ENCODE measurements at regions not wholly inside any gene's neighbourhood (a gene's known extent, or its start where the extent isn't known, plus 50 kb on each side); places are given as distances from the start of the nearest gene placed in this dataset.

GRCh38 chr1:58144698-58145270 lies 401.7 kb downstream of the OMA1 start:
- H3K4me3 ChIP-seq (ENCODE audit: low read depth, low read length) = no peak overlapping the region
- DNase-seq (ENCODE audit: low read depth) = no peak
- no peak for TF ChIP-seq CTCF (IDR thresholded peaks at IDR 0.05; ENCODE audit: control insufficient read depth, extremely low read depth, insufficient read depth)

GRCh38 chr1:58143972-58144697 lies 402.4 kb downstream of the OMA1 start:
- DNase-seq (ENCODE audit: low read depth) = no peak
- TF ChIP-seq CTCF (IDR thresholded peaks at IDR 0.05; ENCODE audit: control insufficient read depth, extremely low read depth, insufficient read depth) = no peak
- H3K4me3 ChIP-seq (ENCODE audit: low read depth, low read length) = no peak overlapping the region

GRCh38 chr1:58136387-58136786 lies 410.1 kb downstream of the OMA1 start:
- no peak for TF ChIP-seq CTCF (IDR thresholded peaks at IDR 0.05; ENCODE audit: control insufficient read depth, extremely low read depth, insufficient read depth)
- H3K4me3 ChIP-seq (ENCODE audit: low read depth, low read length) = no peak overlapping the region
- DNase-seq (ENCODE audit: low read depth) = no peak

- H3K4me3 ChIP-seq (ENCODE audit: low read depth, low read length) = no peak overlapping the region
- DNase-seq (ENCODE audit: low read depth) = no peak
- 0 out of 2 replicates have a peak, but pooled peaks have one; percentile 0 for TF ChIP-seq CTCF (IDR thresholded peaks at IDR 0.05; ENCODE audit: control insufficient read depth, extremely low read depth, insufficient read depth)
Measured at GRCh38 chr1:58135821-58136321, 410.7 kb downstream of the OMA1 start.

GRCh38 chr1:58133562-58133961 lies 413.0 kb downstream of the OMA1 start:
- DNase-seq (ENCODE audit: low read depth) = no peak
- H3K4me3 ChIP-seq (ENCODE audit: low read depth, low read length) = no peak overlapping the region
- TF ChIP-seq CTCF (IDR thresholded peaks at IDR 0.05; ENCODE audit: control insufficient read depth, extremely low read depth, insufficient read depth) = no peak

- H3K4me3 ChIP-seq (ENCODE audit: low read depth, low read length) = no peak overlapping the region
- DNase-seq (ENCODE audit: low read depth) = no peak
- TF ChIP-seq CTCF (IDR thresholded peaks at IDR 0.05; ENCODE audit: control insufficient read depth, extremely low read depth, insufficient read depth) = no peak
Measured at GRCh38 chr1:58123051-58123450, 423.5 kb downstream of the OMA1 start.

Data from LNCaP clone FGC (cell line).